Liver (tissue), 3 donors: ENCODE measurements at regions not wholly inside any gene's neighbourhood (a gene's known extent, or its start where the extent isn't known, plus 50 kb on each side); places are given as distances from the start of the nearest gene placed in this dataset.

ENCODE experiments used
- CTCF ChIP-seq: fragments of 150-350 bp; IDR thresholded peaks from 2 replicates; pipeline ENCODE4 v1.5.1; 2017; ENCODE audit warnings: improper control_type of control experiment, low read depth, low read length; ENCODE audit not compliant: missing input control
- GABPA ChIP-seq, 2 donors: IDR thresholded peaks in 1 of 2; conservative IDR thresholded peaks in 1 of 2; 2 replicates each; pipeline ENCODE4 v1.6.1; 2016; ENCODE audit warnings: antibody characterized with exemption in 2 of 2, mild to moderate bottlenecking in 1 of 2, moderate library complexity in 1 of 2
- RAD21 ChIP-seq, 2 donors: IDR thresholded peaks; 2 replicates each; pipeline ENCODE4 v1.6.1; 2016; ENCODE audit warnings: antibody characterized with exemption in 2 of 2, mild to moderate bottlenecking in 2 of 2
- donor health status: healthy.
- donor health status: healthy.

GRCh38 chr2:120625865-120626560 is 109.7 kb upstream of the GLI2 start:
- TF ChIP-seq CTCF (no peak), RAD21 (IDR thresholded peaks at IDR 0.05) (no peak), GABPA (IDR thresholded peaks at IDR 0.05 in 1 of 2, conservative IDR thresholded peaks at IDR 0.05 in 1 of 2) (no peak)
